Heart left ventricle (tissue), 16 donors: ENCODE measurements at regions not wholly inside any gene's neighbourhood (a gene's known extent, or its start where the extent isn't known, plus 50 kb on each side); places are given as distances from the start of the nearest gene placed in this dataset.

Experiments used
- ATAC-seq, 4 donors: fragments of 200-7000 bp; cut with Tn5 transposase; one replicate each; pipeline ENCODE4 v1.9.1; 2020 to 2022; ENCODE audit warnings: moderate library complexity in 4 of 4, mild to moderate bottlenecking in 3 of 4, moderate number of reproducible peaks in 1 of 4
- DNase-seq, 5 donors: peaks; one replicate each; pipeline ENCODE4 v3.0.0-alpha.2; 2020
- H3K27ac ChIP-seq, 12 donors: fragments of 200-600 bp; sonication (generic) in 4 of 12; one replicate each; pipeline versions ENCODE4 v1.5.0 to v1.8.0; 2016 to 2022; ENCODE audit warnings: mild to moderate bottlenecking in 2 of 12
- H3K27me3 ChIP-seq, 9 donors: fragments of 200-600 bp; sonication (generic) in 2 of 9; one replicate each; pipeline versions ENCODE4 v1.5.1 to v1.8.0; 2016 to 2022; ENCODE audit warnings: mild to moderate bottlenecking in 3 of 9
- H3K36me3 ChIP-seq, 9 donors: fragments of 200-600 bp; sonication (generic) in 2 of 9; one replicate each; pipeline versions ENCODE4 v1.5.0 to v1.8.0; 2018 to 2022; ENCODE audit warnings: mild to moderate bottlenecking in 2 of 9
- H3K4me1 ChIP-seq, 12 donors: fragments of 200-600 bp; sonication (generic) in 4 of 12; one replicate each; pipeline versions ENCODE4 v1.5.0 to v1.8.0; 2016 to 2022; ENCODE audit warnings: mild to moderate bottlenecking in 3 of 12
- H3K4me3 ChIP-seq, 12 donors: fragments of 200-600 bp; sonication (generic) in 4 of 12; one replicate each; pipeline versions ENCODE4 v1.5.0 to v1.8.0; 2017 to 2022; ENCODE audit warnings: mild to moderate bottlenecking in 9 of 12, moderate library complexity in 4 of 12
- H3K9me3 ChIP-seq, 12 donors: fragments of 200-600 bp; sonication (generic) in 4 of 12; one replicate each; pipeline versions ENCODE4 v1.5.0 to v1.8.0; 2016 to 2022; ENCODE audit warnings: mild to moderate bottlenecking in 1 of 12
- CTCF ChIP-seq, 12 donors: fragments of 200-600 bp; sonication (generic) in 4 of 12; IDR thresholded peaks; one replicate each; pipeline versions ENCODE4 v1.5.0 to v1.8.0; 2018 to 2022; ENCODE audit warnings: antibody characterized with exemption in 12 of 12, mild to moderate bottlenecking in 5 of 12
- POLR2A ChIP-seq, 2 donors: fragments of 450-650 bp; IDR thresholded peaks; one replicate each; pipeline ENCODE4 v1.6.1; 2017; ENCODE audit warnings: antibody characterized with exemption in 2 of 2, mild to moderate bottlenecking in 2 of 2, moderate library complexity in 2 of 2
- WGBS, 4 donors: extraction: QIAGEN DNeasy Blood & Tissue Kit in 2 of 4; methylation state at CpG; one replicate each; pipeline versions ENCODE4 v1.1.5 to v1.1.7; 2013 to 2018; 5-methylcytosine and 5-hydroxymethylcytosine counted together
- intact Hi-C, 10 donors: fragments of 100-400 bp; cut with DNase I; formaldehyde crosslinking; loops; one replicate each; pipeline versions ENCODE4 v1.11.1 to v1.14.2; 2022
- donor health status: ischemic (EF 13 %, LVEDD 7.1; RV severe dilation, severe dysfunction).
- donor health status: healthy with polysubstance abuse.
- donor health status: DM: no; HTN: yes; CAD: no.
- donor health status: DM: no; HTN: no; CAD: no.
- donor health status: ischemic (EF 25% LVEDD 6.9; RV normal size, moderate dysfunction).
- donor health status: ischemic (EF 25% LVEDD 5.7; RV mildly dilated, moderate dysfunction).
- donor health status: healthy.
- donor health status: DM: yes; HTN: yes; CAD: no.
- donor health status: ischemic (EF 35%, LVEDD 5.7; RV mildly dilated, moderate dysfunction).
- donor health status: nonischemic (EF 11% LVEDD 7.7; RV severe dilation, severe dysfunction).
- donor health status: DM: yes; HTN: yes; CAD: no.
- donor health status: PGD.
- donor health status: ischemic (EF 29% LVEDD 5.4; RV normal size, mild dysfunction).
- donor health status: nonischemic (EF 23%, LVEDD 6.1; RV moderate dilation, normal function).

GRCh38 chr11:16685914-16686313 is 52.5 kb upstream of the C11orf58 start:
- TF ChIP-seq POLR2A (IDR thresholded peaks at IDR 0.05): no peak
- TF ChIP-seq CTCF (IDR thresholded peaks at IDR 0.05): no peak
- peaks cover 0 to 8% (median 0%) of the 10 kb centered on the region in 12 donors for H3K9me3 ChIP-seq
- no peak overlapping the region for H3K27ac ChIP-seq
- H3K4me1 ChIP-seq: no peaks in the 10 kb centered on the region
- intact Hi-C loops: no loop called here
- ATAC-seq (no peak), DNase-seq (no peak)
- no peak overlapping the region for H3K4me3 ChIP-seq
- 83 to 95% (median 89%) methylated on average over 2 of the region's 2 CpGs for WGBS, 4 donors
- no peaks in the 10 kb centered on the region for H3K27me3 ChIP-seq
- no peaks in the 10 kb centered on the region for H3K36me3 ChIP-seq

GRCh38 chr11:16678466-16679116 is 59.9 kb upstream of the C11orf58 start:
- Histone ChIP-seq H3K27ac (no peak overlapping the region), H3K4me1 (no peaks in the 10 kb centered on the region), H3K9me3 (peaks cover 0 to 20% (median 0%) of the 10 kb centered on the region in 12 donors), H3K27me3 (no peaks in the 10 kb centered on the region), H3K4me3 (no peak overlapping the region), H3K36me3 (no peaks in the 10 kb centered on the region)
- 51 to 71% (median 57%) methylated on average over 4 to 7 of the region's 7 CpGs for WGBS, 4 donors
- intact Hi-C loops: no loop called here
- ATAC-seq (no peak), DNase-seq (no peak)
- TF ChIP-seq CTCF (IDR thresholded peaks at IDR 0.05): no peak
- no peak for TF ChIP-seq POLR2A (IDR thresholded peaks at IDR 0.05)

- H3K27ac ChIP-seq: no peak overlapping the region
- TF ChIP-seq CTCF (IDR thresholded peaks at IDR 0.05): no peak
- no peak for TF ChIP-seq POLR2A (IDR thresholded peaks at IDR 0.05)
- 74 to 88% (median 85%) methylated on average over 2 of the region's 2 CpGs for WGBS, 4 donors
- no peaks in the 10 kb centered on the region for H3K4me1 ChIP-seq
- H3K4me3 ChIP-seq: no peak overlapping the region
- DNase-seq (no peak), ATAC-seq (no peak)
- intact Hi-C loops: no loop called here
- H3K27me3 ChIP-seq: no peaks in the 10 kb centered on the region
- no peaks in the 10 kb centered on the region for H3K36me3 ChIP-seq
- peaks cover 0 to 16% (median 0%) of the 10 kb centered on the region in 12 donors for H3K9me3 ChIP-seq
Measured at GRCh38 chr11:16669799-16670415, 68.5 kb upstream of the C11orf58 start.

GRCh38 chr11:16632295-16633200 is 105.9 kb upstream of the C11orf58 start:
- intact Hi-C loops: no loop called here
- 67 to 82% (median 81%) methylated on average over 4 to 9 of the region's 9 CpGs for WGBS, 4 donors
- Histone ChIP-seq H3K27ac (no peak overlapping the region), H3K36me3 (no peaks in the 10 kb centered on the region), H3K9me3 (peaks cover 0 to 13% (median 0%) of the 10 kb centered on the region in 12 donors), H3K4me3 (no peak overlapping the region), H3K4me1 (no peaks in the 10 kb centered on the region), H3K27me3 (no peaks in the 10 kb centered on the region)
- DNase-seq (peak in 1 of 5 donors; percentile 47), ATAC-seq (peak in 1 of 4 donors; percentile 18)
- peak in 8 of 12 donors; percentile 5 to 43 (median 26) for TF ChIP-seq CTCF (IDR thresholded peaks at IDR 0.05)
- no peak for TF ChIP-seq POLR2A (IDR thresholded peaks at IDR 0.05)
